Liver (tissue), 8 donors: ENCODE measurements at regions not wholly inside any gene's neighbourhood (a gene's known extent, or its start where the extent isn't known, plus 50 kb on each side); places are given as distances from the start of the nearest gene placed in this dataset.

Experiments
- DNase-seq: peaks from one replicate; pipeline ENCODE4 v3.0.0-alpha.2; 2017; ENCODE audit warnings: low spot score
- H3K27ac ChIP-seq, 2 donors: one replicate each; pipeline ENCODE4 v1.7.0; 2013; ENCODE audit warnings: inconsistent platforms in 2 of 2, low read length in 2 of 2, control low read depth in 1 of 2, low read depth in 1 of 2, mild to moderate bottlenecking in 1 of 2
- H3K27me3 ChIP-seq, 4 donors: one replicate each; pipeline versions ENCODE4 v1.6.1 to v1.7.0; 2013; ENCODE audit warnings: low read length in 3 of 4, inconsistent platforms in 1 of 4, mild to moderate bottlenecking in 1 of 4, moderate library complexity in 1 of 4; ENCODE audit not compliant: control insufficient read depth in 4 of 4, insufficient read depth in 4 of 4
- H3K36me3 ChIP-seq, 4 donors: one replicate each; pipeline versions ENCODE4 v1.6.1 to v1.7.0; 2013; ENCODE audit warnings: low read length in 3 of 4, mild to moderate bottlenecking in 3 of 4, low read depth in 1 of 4, moderate library complexity in 1 of 4; ENCODE audit not compliant: control insufficient read depth in 4 of 4, insufficient read depth in 3 of 4
- H3K4me1 ChIP-seq, 4 donors: one replicate each; pipeline versions ENCODE4 v1.6.1 to v1.7.0; 2013; ENCODE audit warnings: low read length in 3 of 4, mild to moderate bottlenecking in 3 of 4, moderate library complexity in 1 of 4; ENCODE audit not compliant: control insufficient read depth in 4 of 4, insufficient read depth in 4 of 4
- H3K4me3 ChIP-seq, 3 donors: one replicate each; pipeline versions ENCODE4 v1.6.1 to v1.7.0; 2013; ENCODE audit warnings: low read length in 3 of 3, control low read depth in 1 of 3, low read depth in 1 of 3, mild to moderate bottlenecking in 1 of 3
- H3K9ac ChIP-seq, 2 donors: one replicate each; pipeline ENCODE4 v1.7.0; 2013; ENCODE audit warnings: low read length in 2 of 2, mild to moderate bottlenecking in 2 of 2, moderate library complexity in 2 of 2, control low read depth in 1 of 2, low read depth in 1 of 2
- H3K9me3 ChIP-seq, 4 donors: one replicate each; pipeline versions ENCODE4 v1.6.1 to v1.7.0; 2013; ENCODE audit warnings: low read length in 3 of 4; ENCODE audit not compliant: control insufficient read depth in 4 of 4
- EGR1 ChIP-seq, 2 donors: IDR thresholded peaks; 2 replicates each; pipeline ENCODE4 v1.6.1; 2016 to 2018; ENCODE audit warnings: antibody characterized with exemption in 2 of 2, low read depth in 2 of 2
- FOXA2 ChIP-seq: IDR thresholded peaks from 2 replicates; pipeline ENCODE4 v1.6.1; 2016; ENCODE audit warnings: antibody characterized with exemption
- GABPA ChIP-seq, 2 donors: IDR thresholded peaks in 1 of 2; conservative IDR thresholded peaks in 1 of 2; 2 replicates each; pipeline ENCODE4 v1.6.1; 2016; ENCODE audit warnings: antibody characterized with exemption in 2 of 2, mild to moderate bottlenecking in 1 of 2, moderate library complexity in 1 of 2
- HNF4G ChIP-seq: IDR thresholded peaks from 2 replicates; pipeline ENCODE4 v1.6.1; 2016; ENCODE audit warnings: antibody characterized with exemption
- JUND ChIP-seq, 2 donors: IDR thresholded peaks; 2 replicates each; pipeline ENCODE4 v1.6.1; 2016; ENCODE audit warnings: antibody characterized with exemption in 2 of 2
- NR2F2 ChIP-seq: IDR thresholded peaks from 2 replicates; pipeline ENCODE4 v1.6.1; 2016; ENCODE audit warnings: antibody characterized with exemption
- RAD21 ChIP-seq, 2 donors: IDR thresholded peaks; 2 replicates each; pipeline ENCODE4 v1.6.1; 2016; ENCODE audit warnings: antibody characterized with exemption in 2 of 2, mild to moderate bottlenecking in 2 of 2
- SP1 ChIP-seq: IDR thresholded peaks from 2 replicates; pipeline ENCODE4 v1.6.1; 2018; ENCODE audit warnings: antibody characterized with exemption, mild to moderate bottlenecking
- WGBS: extraction: QIAGEN DNeasy Blood & Tissue Kit; methylation state at CpG from one replicate; pipeline ENCODE4 v1.1.7; 2013; 5-methylcytosine and 5-hydroxymethylcytosine counted together
- TF ChIP-seq, protein P1 (sequence below): IDR thresholded peaks from 2 replicates; pipeline ENCODE4 v1.6.1; 2016; ENCODE audit warnings: antibody characterized with exemption
- TF ChIP-seq, protein P2 (sequence below): IDR thresholded peaks from 2 replicates; pipeline ENCODE4 v1.6.1; 2016; ENCODE audit warnings: antibody characterized with exemption, mild to moderate bottlenecking
- TF ChIP-seq, protein P3 (sequence below): IDR thresholded peaks from 2 replicates; pipeline ENCODE4 v1.6.1; 2016; ENCODE audit warnings: antibody characterized with exemption
- TF ChIP-seq, protein P4 (sequence below): fragments of 150-350 bp; IDR thresholded peaks from 2 replicates; pipeline ENCODE4 v1.5.1; 2017; ENCODE audit warnings: improper control_type of control experiment, low read depth, low read length; ENCODE audit not compliant: missing input control
- TF ChIP-seq, protein P5 (sequence below): IDR thresholded peaks from 2 replicates; pipeline ENCODE4 v1.6.1; 2016; ENCODE audit warnings: antibody characterized with exemption
- donor health status: healthy.
- donor health status: healthy.
- donor health status: healthy.
- donor health status: healthy.
- donor health status: healthy.

DNA sequence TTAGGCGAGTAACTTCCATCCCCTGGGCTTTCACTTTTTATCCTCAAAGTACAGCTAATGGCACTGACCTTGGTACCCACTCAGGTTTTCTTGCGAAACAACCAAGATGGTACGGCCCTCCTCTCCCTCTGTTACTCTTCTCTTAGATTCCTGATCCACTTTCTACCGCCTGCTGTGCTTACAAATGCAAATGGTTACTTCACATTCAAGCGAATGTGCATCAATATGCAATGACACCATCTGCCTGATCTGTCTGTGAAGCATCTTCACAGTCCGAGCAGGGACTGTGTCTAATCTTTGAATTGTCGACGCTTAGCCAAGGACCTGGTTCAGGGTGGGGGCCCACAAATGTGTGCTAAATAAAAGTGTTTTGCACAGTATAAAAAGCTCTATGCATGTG lies 112.2 kb downstream of the TRIB2 start:
- no peak for DNase-seq
- WGBS: 88% methylated on average over 8 of the region's 8 CpGs
- no peak overlapping the region for H3K27ac ChIP-seq
- H3K9me3 ChIP-seq: no peaks in the 10 kb centered on the region
- H3K36me3 ChIP-seq: no peaks in the 10 kb centered on the region
- no peaks in the 10 kb centered on the region for H3K4me1 ChIP-seq
- TF ChIP-seq, protein P1, sequence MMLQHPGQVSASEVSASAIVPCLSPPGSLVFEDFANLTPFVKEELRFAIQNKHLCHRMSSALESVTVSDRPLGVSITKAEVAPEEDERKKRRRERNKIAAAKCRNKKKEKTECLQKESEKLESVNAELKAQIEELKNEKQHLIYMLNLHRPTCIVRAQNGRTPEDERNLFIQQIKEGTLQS: no peak
- H3K27me3 ChIP-seq: no peaks in the 10 kb centered on the region
- no peak overlapping the region for H3K9ac ChIP-seq
- H3K4me3 ChIP-seq: no peak overlapping the region

DNA sequence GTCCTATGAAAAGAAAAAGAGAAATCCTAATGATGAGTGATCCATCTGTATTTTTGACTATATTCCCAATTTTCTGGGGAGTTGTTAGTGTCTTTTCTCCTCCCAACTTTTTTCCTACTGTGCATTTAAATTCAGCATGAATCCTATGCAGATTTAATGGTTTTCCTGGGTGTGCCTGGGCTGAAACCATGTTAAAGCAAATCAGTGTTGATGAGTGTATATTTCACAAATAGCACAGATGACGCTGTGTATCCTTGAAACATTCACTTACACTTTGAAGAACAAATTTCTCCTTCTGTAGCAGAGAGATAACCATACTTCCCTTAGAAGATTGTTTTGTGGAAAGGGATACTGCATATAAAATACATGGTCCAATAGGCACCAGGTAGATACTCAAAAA lies 114.3 kb downstream of the TRIB2 start:
- TF ChIP-seq HNF4G: no peak
- TF ChIP-seq RAD21 (IDR thresholded peaks at IDR 0.05): no peak
- TF ChIP-seq, protein P2, sequence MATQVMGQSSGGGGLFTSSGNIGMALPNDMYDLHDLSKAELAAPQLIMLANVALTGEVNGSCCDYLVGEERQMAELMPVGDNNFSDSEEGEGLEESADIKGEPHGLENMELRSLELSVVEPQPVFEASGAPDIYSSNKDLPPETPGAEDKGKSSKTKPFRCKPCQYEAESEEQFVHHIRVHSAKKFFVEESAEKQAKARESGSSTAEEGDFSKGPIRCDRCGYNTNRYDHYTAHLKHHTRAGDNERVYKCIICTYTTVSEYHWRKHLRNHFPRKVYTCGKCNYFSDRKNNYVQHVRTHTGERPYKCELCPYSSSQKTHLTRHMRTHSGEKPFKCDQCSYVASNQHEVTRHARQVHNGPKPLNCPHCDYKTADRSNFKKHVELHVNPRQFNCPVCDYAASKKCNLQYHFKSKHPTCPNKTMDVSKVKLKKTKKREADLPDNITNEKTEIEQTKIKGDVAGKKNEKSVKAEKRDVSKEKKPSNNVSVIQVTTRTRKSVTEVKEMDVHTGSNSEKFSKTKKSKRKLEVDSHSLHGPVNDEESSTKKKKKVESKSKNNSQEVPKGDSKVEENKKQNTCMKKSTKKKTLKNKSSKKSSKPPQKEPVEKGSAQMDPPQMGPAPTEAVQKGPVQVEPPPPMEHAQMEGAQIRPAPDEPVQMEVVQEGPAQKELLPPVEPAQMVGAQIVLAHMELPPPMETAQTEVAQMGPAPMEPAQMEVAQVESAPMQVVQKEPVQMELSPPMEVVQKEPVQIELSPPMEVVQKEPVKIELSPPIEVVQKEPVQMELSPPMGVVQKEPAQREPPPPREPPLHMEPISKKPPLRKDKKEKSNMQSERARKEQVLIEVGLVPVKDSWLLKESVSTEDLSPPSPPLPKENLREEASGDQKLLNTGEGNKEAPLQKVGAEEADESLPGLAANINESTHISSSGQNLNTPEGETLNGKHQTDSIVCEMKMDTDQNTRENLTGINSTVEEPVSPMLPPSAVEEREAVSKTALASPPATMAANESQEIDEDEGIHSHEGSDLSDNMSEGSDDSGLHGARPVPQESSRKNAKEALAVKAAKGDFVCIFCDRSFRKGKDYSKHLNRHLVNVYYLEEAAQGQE: no peak
- TF ChIP-seq, protein P1: no peak
- TF ChIP-seq, protein P3, sequence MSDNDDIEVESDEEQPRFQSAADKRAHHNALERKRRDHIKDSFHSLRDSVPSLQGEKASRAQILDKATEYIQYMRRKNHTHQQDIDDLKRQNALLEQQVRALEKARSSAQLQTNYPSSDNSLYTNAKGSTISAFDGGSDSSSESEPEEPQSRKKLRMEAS: no peak
- TF ChIP-seq EGR1 (IDR thresholded peaks at IDR 0.05; ENCODE audit: low read depth in 2 of 2): no peak
- TF ChIP-seq JUND (IDR thresholded peaks at IDR 0.05): no peak
- TF ChIP-seq FOXA2: no peak
- no peak for TF ChIP-seq SP1
- TF ChIP-seq, protein P4, sequence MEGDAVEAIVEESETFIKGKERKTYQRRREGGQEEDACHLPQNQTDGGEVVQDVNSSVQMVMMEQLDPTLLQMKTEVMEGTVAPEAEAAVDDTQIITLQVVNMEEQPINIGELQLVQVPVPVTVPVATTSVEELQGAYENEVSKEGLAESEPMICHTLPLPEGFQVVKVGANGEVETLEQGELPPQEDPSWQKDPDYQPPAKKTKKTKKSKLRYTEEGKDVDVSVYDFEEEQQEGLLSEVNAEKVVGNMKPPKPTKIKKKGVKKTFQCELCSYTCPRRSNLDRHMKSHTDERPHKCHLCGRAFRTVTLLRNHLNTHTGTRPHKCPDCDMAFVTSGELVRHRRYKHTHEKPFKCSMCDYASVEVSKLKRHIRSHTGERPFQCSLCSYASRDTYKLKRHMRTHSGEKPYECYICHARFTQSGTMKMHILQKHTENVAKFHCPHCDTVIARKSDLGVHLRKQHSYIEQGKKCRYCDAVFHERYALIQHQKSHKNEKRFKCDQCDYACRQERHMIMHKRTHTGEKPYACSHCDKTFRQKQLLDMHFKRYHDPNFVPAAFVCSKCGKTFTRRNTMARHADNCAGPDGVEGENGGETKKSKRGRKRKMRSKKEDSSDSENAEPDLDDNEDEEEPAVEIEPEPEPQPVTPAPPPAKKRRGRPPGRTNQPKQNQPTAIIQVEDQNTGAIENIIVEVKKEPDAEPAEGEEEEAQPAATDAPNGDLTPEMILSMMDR: no peak
- TF ChIP-seq NR2F2: no peak
- no peak for TF ChIP-seq GABPA (IDR thresholded peaks at IDR 0.05 in 1 of 2, conservative IDR thresholded peaks at IDR 0.05 in 1 of 2)
- TF ChIP-seq, protein P5, sequence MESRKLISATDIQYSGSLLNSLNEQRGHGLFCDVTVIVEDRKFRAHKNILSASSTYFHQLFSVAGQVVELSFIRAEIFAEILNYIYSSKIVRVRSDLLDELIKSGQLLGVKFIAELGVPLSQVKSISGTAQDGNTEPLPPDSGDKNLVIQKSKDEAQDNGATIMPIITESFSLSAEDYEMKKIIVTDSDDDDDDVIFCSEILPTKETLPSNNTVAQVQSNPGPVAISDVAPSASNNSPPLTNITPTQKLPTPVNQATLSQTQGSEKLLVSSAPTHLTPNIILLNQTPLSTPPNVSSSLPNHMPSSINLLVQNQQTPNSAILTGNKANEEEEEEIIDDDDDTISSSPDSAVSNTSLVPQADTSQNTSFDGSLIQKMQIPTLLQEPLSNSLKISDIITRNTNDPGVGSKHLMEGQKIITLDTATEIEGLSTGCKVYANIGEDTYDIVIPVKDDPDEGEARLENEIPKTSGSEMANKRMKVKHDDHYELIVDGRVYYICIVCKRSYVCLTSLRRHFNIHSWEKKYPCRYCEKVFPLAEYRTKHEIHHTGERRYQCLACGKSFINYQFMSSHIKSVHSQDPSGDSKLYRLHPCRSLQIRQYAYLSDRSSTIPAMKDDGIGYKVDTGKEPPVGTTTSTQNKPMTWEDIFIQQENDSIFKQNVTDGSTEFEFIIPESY: no peak
- H3K27me3 ChIP-seq: peaks cover 0 to 4% (median 0%) of the 10 kb centered on the region in 4 donors
- H3K4me1 ChIP-seq: no peaks in the 10 kb centered on the region
- no peak overlapping the region for H3K27ac ChIP-seq
- WGBS: 86% methylated on average over 1 of the region's 1 CpG
- no peaks in the 10 kb centered on the region for H3K36me3 ChIP-seq
- H3K4me3 ChIP-seq: no peak overlapping the region
- no peak for DNase-seq
- no peak overlapping the region for H3K9ac ChIP-seq
- no peaks in the 10 kb centered on the region for H3K9me3 ChIP-seq
